Tibial artery (tissue), 4 donors: ENCODE measurements at regions not wholly inside any gene's neighbourhood (a gene's known extent, or its start where the extent isn't known, plus 50 kb on each side); places are given as distances from the start of the nearest gene placed in this dataset.

Experiments used
- DNase-seq, 2 donors: peaks; one replicate each; pipeline ENCODE4 v3.0.0-alpha.2; 2019
- H3K27ac ChIP-seq, 2 donors: fragments of 200-600 bp; sonication (generic) in 1 of 2; 1 replicate in 1 of 2; 2 replicates in 1 of 2; pipeline ENCODE4 v1.5.1; 2018 to 2019; ENCODE audit warnings: mild to moderate bottlenecking in 1 of 2
- H3K27me3 ChIP-seq, 2 donors: fragments of 200-600 bp; sonication (generic) in 1 of 2; one replicate each; pipeline versions ENCODE4 v1.5.1 to v1.6.0; 2016 to 2019
- H3K36me3 ChIP-seq, 3 donors: fragments of 200-600 bp; sonication (generic) in 2 of 3; one replicate each; pipeline ENCODE4 v1.5.1; 2016 to 2019; ENCODE audit warnings: mild to moderate bottlenecking in 2 of 3
- H3K4me1 ChIP-seq, 4 donors: fragments of 200-600 bp; sonication (generic) in 2 of 4; 1 replicate in 3 of 4; 2 replicates in 1 of 4; pipeline ENCODE4 v1.5.1; 2016 to 2019
- H3K4me3 ChIP-seq, 2 donors: fragments of 200-600 bp; sonication (generic) in 1 of 2; 1 replicate in 1 of 2; 2 replicates in 1 of 2; pipeline ENCODE4 v1.5.1; 2018 to 2019; ENCODE audit warnings: mild to moderate bottlenecking in 2 of 2
- H3K9me3 ChIP-seq, 3 donors: fragments of 200-600 bp; sonication (generic) in 1 of 3; one replicate each; pipeline ENCODE4 v1.5.1; 2016 to 2019
- CTCF ChIP-seq, 2 experiments: fragments of 200-600 bp in 1 of 2; fragments of 450-650 bp in 1 of 2; IDR thresholded peaks; one replicate each; pipeline ENCODE4 v1.5.1; 2017 to 2019; ENCODE audit warnings: antibody characterized with exemption in 2 of 2, mild to moderate bottlenecking in 1 of 2, moderate library complexity in 1 of 2
- intact Hi-C: fragments of 100-400 bp; cut with DNase I; formaldehyde crosslinking; loops from one replicate; pipeline ENCODE4 v1.15.0; 2023; ENCODE audit warnings: low total_unique reads

DNA sequence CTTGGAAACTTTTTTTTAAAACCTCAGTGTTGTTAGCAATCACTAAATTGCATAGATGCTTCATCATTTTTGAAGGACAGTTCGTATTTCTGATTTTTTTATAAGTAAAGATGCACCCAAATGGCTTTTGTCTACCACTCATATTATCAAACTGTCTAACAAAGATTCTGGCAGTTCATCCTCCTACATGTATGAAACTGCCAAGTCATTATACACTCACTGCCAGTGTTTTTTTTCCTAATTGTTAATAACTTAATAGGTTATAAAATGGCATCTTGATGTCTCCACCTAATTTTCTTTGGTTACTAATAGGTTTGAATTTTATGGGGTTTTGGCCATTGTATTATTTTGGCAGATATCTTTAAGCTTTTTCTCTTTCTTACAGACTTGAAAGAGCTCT lies 77.0 kb downstream of the HTR5A start:
- Histone ChIP-seq H3K36me3 (no peaks in the 10 kb centered on the region), H3K4me1 (no peaks in the 10 kb centered on the region), H3K27ac (no peak overlapping the region), H3K9me3 (no peaks in the 10 kb centered on the region), H3K27me3 (peaks cover 0 to under 1% of the 10 kb centered on the region in 2 donors), H3K4me3 (no peak overlapping the region)
- intact Hi-C loops: no loop called here
- no peak for DNase-seq
- TF ChIP-seq CTCF (IDR thresholded peaks at IDR 0.05): no peak

- Histone ChIP-seq H3K4me1 (no peaks in the 10 kb centered on the region), H3K9me3 (no peaks in the 10 kb centered on the region), H3K27ac (no peak overlapping the region), H3K4me3 (no peak overlapping the region), H3K27me3 (no peaks in the 10 kb centered on the region), H3K36me3 (no peaks in the 10 kb centered on the region)
- intact Hi-C loops: no loop called here
- no peak for TF ChIP-seq CTCF (IDR thresholded peaks at IDR 0.05)
- no peak for DNase-seq
Measured at GRCh38 chr7:155147624-155148023, 77.5 kb downstream of the HTR5A start.

GRCh38 chr7:155153676-155154075 lies 83.6 kb downstream of the HTR5A start:
- H3K36me3 ChIP-seq: no peaks in the 10 kb centered on the region
- DNase-seq: no peak
- intact Hi-C loops: no loop called here
- peaks cover 0 to 2% of the 10 kb centered on the region in 2 donors for H3K27me3 ChIP-seq
- H3K4me1 ChIP-seq: no peaks in the 10 kb centered on the region
- H3K4me3 ChIP-seq: no peak overlapping the region
- no peaks in the 10 kb centered on the region for H3K9me3 ChIP-seq
- TF ChIP-seq CTCF (IDR thresholded peaks at IDR 0.05): no peak
- no peak overlapping the region for H3K27ac ChIP-seq

DNA sequence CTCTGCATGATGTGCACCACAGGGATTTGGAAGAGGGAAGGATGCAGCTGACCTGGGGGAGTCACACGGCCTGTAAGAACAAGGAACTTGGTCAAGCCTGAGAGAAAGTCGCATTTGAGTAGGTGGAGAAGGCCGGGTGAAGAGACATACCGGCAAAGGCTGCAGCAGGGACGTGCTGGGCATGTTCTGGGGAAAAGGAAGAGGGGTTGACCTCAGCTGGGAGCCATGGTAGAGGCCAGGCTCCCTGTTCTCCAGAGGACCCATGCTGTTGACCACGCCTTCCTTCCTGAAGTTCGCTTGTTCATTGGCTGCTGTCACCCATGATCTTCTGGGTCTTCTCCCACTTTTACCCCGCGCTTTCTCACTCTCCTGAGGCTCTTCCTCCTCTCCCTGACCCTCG lies 84.5 kb downstream of the HTR5A start:
- Histone ChIP-seq H3K4me1 (no peaks in the 10 kb centered on the region), H3K9me3 (no peaks in the 10 kb centered on the region), H3K36me3 (no peaks in the 10 kb centered on the region), H3K27me3 (peaks cover 0 to 2% of the 10 kb centered on the region in 2 donors), H3K27ac (no peak overlapping the region), H3K4me3 (no peak overlapping the region)
- no peak for TF ChIP-seq CTCF (IDR thresholded peaks at IDR 0.05)
- intact Hi-C loops: no loop called here
- DNase-seq: no peak

DNA sequence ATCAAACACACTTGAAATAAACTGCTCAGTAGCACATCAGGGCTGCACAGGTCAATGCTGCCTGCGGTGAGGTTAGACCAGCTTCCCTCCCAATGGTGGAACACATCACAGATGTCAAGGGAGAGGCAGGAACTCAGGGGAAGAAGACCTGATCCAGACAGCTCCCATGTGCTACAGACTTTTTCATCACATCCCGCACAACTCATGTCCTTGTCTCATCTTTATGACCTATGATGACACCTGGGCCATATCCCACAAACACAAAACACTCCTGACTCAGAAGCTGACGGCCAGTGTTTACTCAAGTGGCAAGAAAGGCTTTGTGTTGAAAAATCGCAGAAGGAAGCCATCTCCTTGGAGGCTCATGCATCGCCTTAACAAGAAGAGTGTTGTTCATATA lies 91.6 kb downstream of the HTR5A start:
- Histone ChIP-seq H3K4me1 (no peaks in the 10 kb centered on the region), H3K27me3 (peaks cover 0 to 3% of the 10 kb centered on the region in 2 donors), H3K27ac (no peak overlapping the region), H3K4me3 (no peak overlapping the region), H3K36me3 (no peaks in the 10 kb centered on the region), H3K9me3 (no peaks in the 10 kb centered on the region)
- intact Hi-C loops: no loop called here
- DNase-seq: no peak
- no peak for TF ChIP-seq CTCF (IDR thresholded peaks at IDR 0.05)

DNA sequence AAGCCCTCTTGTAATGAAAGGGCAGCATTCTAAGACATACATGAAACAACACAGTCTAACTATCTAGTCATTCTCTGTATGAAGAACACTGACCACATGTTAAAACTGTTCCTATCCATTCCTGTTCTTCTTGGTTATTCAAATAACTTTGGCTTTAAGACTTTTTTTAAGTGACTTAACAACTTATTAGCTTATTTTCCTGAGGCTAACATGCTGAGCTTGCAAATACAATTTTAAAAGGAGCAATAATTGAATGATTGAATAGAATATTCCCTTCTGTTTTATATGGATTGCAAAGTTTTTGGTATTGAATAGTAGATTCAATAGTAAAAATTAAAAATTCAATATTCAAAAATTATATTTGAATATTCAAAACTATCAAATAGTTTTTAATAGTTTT lies 92.3 kb downstream of the HTR5A start:
- intact Hi-C loops: no loop called here
- DNase-seq: no peak

More for the DNA sequence above, 92.3 kb downstream of the HTR5A start:
- Histone ChIP-seq H3K27ac (no peak overlapping the region), H3K4me3 (no peak overlapping the region), H3K27me3 (peaks cover 0 to 3% of the 10 kb centered on the region in 2 donors), H3K9me3 (no peaks in the 10 kb centered on the region), H3K4me1 (no peaks in the 10 kb centered on the region), H3K36me3 (no peaks in the 10 kb centered on the region)
- TF ChIP-seq CTCF (IDR thresholded peaks at IDR 0.05): no peak
